ENCODE measurements at regions not wholly inside any gene's neighbourhood (a gene's known extent, or its start where the extent isn't known, plus 50 kb on each side); places are given as distances from the start of the nearest gene placed in this dataset.

DNA sequence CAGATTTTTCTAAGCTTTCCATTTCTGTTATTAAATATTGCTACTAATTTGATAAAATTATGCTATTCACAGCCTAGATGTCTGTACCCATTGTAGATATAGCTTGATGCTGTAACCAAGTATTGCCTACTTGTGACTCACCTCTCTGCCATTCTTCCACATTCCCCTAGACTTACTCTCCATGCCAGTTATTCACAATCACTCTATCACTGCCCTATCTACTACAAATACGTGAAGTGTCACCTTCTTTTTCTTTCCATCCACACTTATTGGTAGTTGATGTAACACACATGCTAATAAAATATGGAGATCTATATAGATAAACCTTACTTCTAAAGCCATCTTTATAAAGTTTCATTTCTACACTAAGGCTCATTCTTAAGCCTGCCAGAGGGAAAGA is 179.4 kb upstream of the PACRGL start:
- no peak for ATAC-seq (ENCODE audit: low FRiP score)
- DNase-seq: no peak
- Histone ChIP-seq H3K4me1 (ENCODE audit: control insufficient read depth in 1 of 2, insufficient read depth in 2 of 2, low read length in 2 of 2) (no peaks in the 10 kb centered on the region), H3K4me3 (ENCODE audit: low read length in 2 of 2) (no peak overlapping the region), H3K27ac (ENCODE audit: low read depth in 1 of 2, low read length in 2 of 2) (no peak overlapping the region), H3K36me3 (ENCODE audit: control insufficient read depth in 1 of 2, insufficient read depth in 2 of 2, low read length in 1 of 2) (no peaks in the 10 kb centered on the region), H3K27me3 (ENCODE audit: control insufficient read depth in 1 of 2, insufficient read depth in 2 of 2, low read length in 1 of 2) (no peaks in the 10 kb centered on the region), H3K9me3 (ENCODE audit: control insufficient read depth, low read length) (no peaks in the 10 kb centered on the region)
- WGBS, 2 donors: 36 to 51% methylated on average over 1 of the region's 1 CpG
- intact Hi-C loops (cut with DNase I): no loop called here

DNA sequence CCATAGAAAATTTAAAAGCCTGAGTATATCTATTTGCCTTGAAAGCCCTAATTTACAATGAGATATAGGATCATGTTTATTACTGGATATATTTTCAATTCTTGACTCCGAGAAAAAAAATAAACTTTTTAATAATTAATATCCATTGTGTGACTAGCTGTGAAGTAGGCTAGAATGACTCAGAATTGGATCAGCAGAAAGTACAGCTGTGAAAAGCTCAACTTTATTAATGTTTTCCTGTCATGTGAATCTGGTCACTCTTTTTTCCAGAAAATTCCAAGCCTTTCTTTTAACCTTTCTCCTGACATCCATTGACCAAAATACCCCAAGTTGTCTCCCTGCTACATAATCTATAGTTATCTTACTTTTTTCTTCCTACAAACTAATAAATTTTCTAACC is 171.8 kb upstream of the PACRGL start:
- Histone ChIP-seq H3K36me3 (ENCODE audit: control insufficient read depth in 1 of 2, insufficient read depth in 2 of 2, low read length in 1 of 2) (peaks cover 0 to 1% of the 10 kb centered on the region in 2 donors), H3K9me3 (ENCODE audit: control insufficient read depth, low read length) (no peaks in the 10 kb centered on the region), H3K27me3 (ENCODE audit: control insufficient read depth in 1 of 2, insufficient read depth in 2 of 2, low read length in 1 of 2) (no peaks in the 10 kb centered on the region), H3K4me3 (ENCODE audit: low read length in 2 of 2) (no peak overlapping the region), H3K27ac (ENCODE audit: low read depth in 1 of 2, low read length in 2 of 2) (no peak overlapping the region), H3K4me1 (ENCODE audit: control insufficient read depth in 1 of 2, insufficient read depth in 2 of 2, low read length in 2 of 2) (no peaks in the 10 kb centered on the region)
- 78 to 93% methylated on average over 1 of the region's 1 CpG for WGBS, 2 donors
- intact Hi-C loops (cut with DNase I): no loop called here
- DNase-seq (no peak), ATAC-seq (ENCODE audit: low FRiP score) (no peak)

DNA sequence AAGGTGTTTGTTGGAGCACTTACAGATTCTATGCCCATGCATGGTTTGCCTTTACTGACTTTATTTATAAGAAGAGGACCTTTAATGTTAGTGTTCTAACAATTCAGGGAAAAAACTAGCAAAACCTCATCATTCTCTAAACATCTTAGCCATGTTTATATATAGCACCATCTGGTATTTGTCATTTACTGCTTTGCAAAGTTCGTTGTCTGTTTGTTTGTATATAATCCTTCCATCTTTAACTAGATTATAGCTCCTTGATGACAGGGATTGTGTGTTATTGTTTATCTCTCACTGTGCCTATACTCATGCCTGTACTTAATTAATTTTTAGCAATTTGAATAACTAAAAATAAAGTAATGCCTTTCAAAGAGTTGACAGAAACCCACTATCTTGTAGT is 170.6 kb upstream of the PACRGL start:
- ATAC-seq (ENCODE audit: low FRiP score): no peak
- 39 to 49% methylated on average over 1 of the region's 1 CpG for WGBS, 2 donors
- DNase-seq: no peak
- Histone ChIP-seq H3K4me3 (ENCODE audit: low read length in 2 of 2) (no peak overlapping the region), H3K4me1 (ENCODE audit: control insufficient read depth in 1 of 2, insufficient read depth in 2 of 2, low read length in 2 of 2) (no peaks in the 10 kb centered on the region), H3K27me3 (ENCODE audit: control insufficient read depth in 1 of 2, insufficient read depth in 2 of 2, low read length in 1 of 2) (no peaks in the 10 kb centered on the region), H3K9me3 (ENCODE audit: control insufficient read depth, low read length) (no peaks in the 10 kb centered on the region), H3K27ac (ENCODE audit: low read depth in 1 of 2, low read length in 2 of 2) (no peak overlapping the region), H3K36me3 (ENCODE audit: control insufficient read depth in 1 of 2, insufficient read depth in 2 of 2, low read length in 1 of 2) (peaks cover 0 to 6% of the 10 kb centered on the region in 2 donors)
- intact Hi-C loops (cut with DNase I): no loop called here

DNA sequence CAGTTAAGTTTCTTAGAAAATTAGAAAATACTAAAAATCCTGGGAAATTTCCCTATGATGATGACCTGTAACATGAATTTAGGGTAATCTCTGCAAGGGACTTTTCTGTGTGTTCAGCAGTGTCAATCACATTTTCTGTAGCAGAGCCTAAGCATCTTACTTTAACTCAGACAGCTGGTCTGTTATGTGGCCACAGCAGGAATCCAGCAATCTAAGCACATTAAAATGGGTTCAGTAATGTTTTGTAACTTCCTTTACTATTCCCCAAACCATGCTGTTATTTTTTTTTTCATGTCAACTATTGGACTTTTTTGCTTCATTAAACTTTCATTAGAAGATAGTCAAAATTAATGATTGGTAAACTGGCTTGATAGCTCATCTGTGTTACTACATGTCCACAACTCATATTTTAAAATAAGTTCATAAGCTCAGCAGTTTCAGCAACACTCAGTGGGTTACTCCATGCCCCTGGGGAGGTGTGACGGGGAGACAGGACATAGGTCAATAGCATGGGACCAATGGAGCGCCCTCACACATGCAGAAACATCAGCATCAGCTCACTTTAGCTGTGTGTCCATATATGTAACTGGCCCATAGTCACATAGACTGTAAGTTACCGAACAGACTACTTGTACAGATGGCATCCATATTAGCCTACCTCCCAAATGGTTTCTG is 168.0 kb upstream of the PACRGL start:
- Histone ChIP-seq H3K4me3 (ENCODE audit: low read length in 2 of 2) (no peak overlapping the region), H3K36me3 (ENCODE audit: control insufficient read depth in 1 of 2, insufficient read depth in 2 of 2, low read length in 1 of 2) (peaks cover 0 to 9% of the 10 kb centered on the region in 2 donors)

DNA sequence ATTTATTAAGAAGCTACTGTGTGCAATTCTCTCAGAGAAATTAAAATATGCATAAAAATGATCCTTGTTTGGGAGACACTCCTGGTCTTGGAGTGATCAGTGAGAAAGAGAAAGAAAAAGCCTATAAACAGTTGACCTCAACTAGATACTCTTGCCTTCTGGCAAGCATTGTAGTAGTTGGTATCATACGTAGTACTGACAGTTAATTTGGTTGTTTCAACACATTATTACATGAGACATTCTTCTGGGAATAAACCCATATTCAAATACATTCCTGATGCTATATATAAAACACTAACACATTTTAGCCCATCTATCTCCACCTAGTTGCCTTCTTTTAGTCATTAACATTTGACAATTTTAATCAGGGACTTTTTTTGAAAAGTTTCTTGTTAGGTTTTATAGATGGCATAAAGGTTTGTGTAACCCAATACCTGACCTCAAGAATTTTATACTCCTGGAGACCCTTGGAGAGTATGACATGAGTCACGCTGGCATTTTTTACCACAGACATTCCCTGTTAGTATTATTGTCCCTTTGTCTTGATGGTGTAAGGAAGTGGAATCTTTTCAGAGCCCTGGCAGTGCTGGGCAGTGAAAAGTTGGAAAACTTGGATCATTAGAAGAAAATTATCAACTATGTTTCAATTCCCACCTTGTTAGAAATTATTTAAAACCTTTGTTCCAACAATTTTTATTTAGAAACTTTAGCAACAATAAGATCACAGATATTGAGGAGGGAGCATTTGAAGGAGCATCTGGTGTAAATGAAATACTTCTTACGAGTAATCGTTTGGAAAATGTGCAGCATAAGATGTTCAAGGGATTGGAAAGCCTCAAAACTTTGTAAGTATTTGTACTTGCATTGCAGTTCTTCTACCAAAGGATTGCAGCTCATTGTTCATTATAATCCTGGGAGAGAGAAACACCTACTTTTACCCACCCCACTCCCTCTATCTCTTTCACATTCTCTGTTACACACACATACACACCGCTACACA is 167.1 kb upstream of the PACRGL start:
- DNase-seq (no peak), ATAC-seq (ENCODE audit: low FRiP score) (no peak)
- intact Hi-C loops (cut with DNase I): no loop called here
- H3K27ac ChIP-seq (ENCODE audit: low read depth in 1 of 2, low read length in 2 of 2): no peak overlapping the region
- no peaks in the 10 kb centered on the region for H3K4me1 ChIP-seq (ENCODE audit: control insufficient read depth in 1 of 2, insufficient read depth in 2 of 2, low read length in 2 of 2)
- WGBS, 2 donors: 89 to 90% methylated on average over 5 of the region's 5 CpGs
- H3K9me3 ChIP-seq (ENCODE audit: control insufficient read depth, low read length): no peaks in the 10 kb centered on the region
- peaks cover 0 to 9% of the 10 kb centered on the region in 2 donors for H3K36me3 ChIP-seq (ENCODE audit: control insufficient read depth in 1 of 2, insufficient read depth in 2 of 2, low read length in 1 of 2)
- no peaks in the 10 kb centered on the region for H3K27me3 ChIP-seq (ENCODE audit: control insufficient read depth in 1 of 2, insufficient read depth in 2 of 2, low read length in 1 of 2)
- no peak overlapping the region for H3K4me3 ChIP-seq (ENCODE audit: low read length in 2 of 2)

More for the DNA sequence above, 168.0 kb upstream of the PACRGL start:
- intact Hi-C loops (cut with DNase I): no loop called here
- Histone ChIP-seq H3K9me3 (ENCODE audit: control insufficient read depth, low read length) (no peaks in the 10 kb centered on the region), H3K4me1 (ENCODE audit: control insufficient read depth in 1 of 2, insufficient read depth in 2 of 2, low read length in 2 of 2) (no peaks in the 10 kb centered on the region), H3K27me3 (ENCODE audit: control insufficient read depth in 1 of 2, insufficient read depth in 2 of 2, low read length in 1 of 2) (no peaks in the 10 kb centered on the region), H3K27ac (ENCODE audit: low read depth in 1 of 2, low read length in 2 of 2) (no peak overlapping the region)
- ATAC-seq (ENCODE audit: low FRiP score) (no peak), DNase-seq (no peak)
- WGBS, 2 donors: 91 to 98% methylated on average over 3 of the region's 3 CpGs

DNA sequence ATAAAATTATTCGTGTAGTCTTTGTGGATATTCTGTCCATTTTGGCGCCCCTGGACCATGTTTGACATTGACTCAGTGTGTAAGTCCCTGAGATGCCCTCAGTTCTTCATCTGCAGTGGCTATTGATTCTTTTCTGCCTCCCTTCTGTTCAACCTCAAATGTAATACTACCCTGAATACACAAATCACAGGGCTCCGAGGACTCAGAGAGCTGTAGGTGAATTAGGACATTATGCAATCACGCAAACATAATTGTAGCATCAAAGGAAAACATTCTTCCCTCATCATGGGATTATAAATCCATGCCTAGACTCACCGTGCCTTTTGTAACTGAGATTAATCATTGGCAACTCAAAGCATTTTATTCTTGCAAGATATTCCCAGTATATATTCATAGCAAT is 161.4 kb upstream of the PACRGL start:
- Histone ChIP-seq H3K4me3 (ENCODE audit: low read length in 2 of 2) (no peak overlapping the region), H3K36me3 (ENCODE audit: control insufficient read depth in 1 of 2, insufficient read depth in 2 of 2, low read length in 1 of 2) (peaks cover 0 to 3% of the 10 kb centered on the region in 2 donors), H3K4me1 (ENCODE audit: control insufficient read depth in 1 of 2, insufficient read depth in 2 of 2, low read length in 2 of 2) (no peaks in the 10 kb centered on the region), H3K27me3 (ENCODE audit: control insufficient read depth in 1 of 2, insufficient read depth in 2 of 2, low read length in 1 of 2) (no peaks in the 10 kb centered on the region), H3K27ac (ENCODE audit: low read depth in 1 of 2, low read length in 2 of 2) (no peak overlapping the region), H3K9me3 (ENCODE audit: control insufficient read depth, low read length) (no peaks in the 10 kb centered on the region)
- intact Hi-C loops (cut with DNase I): no loop called here
- WGBS, 2 donors: 68 to 87% methylated on average over 5 of the region's 5 CpGs
- ATAC-seq (ENCODE audit: low FRiP score): no peak
- DNase-seq: no peak

DNA sequence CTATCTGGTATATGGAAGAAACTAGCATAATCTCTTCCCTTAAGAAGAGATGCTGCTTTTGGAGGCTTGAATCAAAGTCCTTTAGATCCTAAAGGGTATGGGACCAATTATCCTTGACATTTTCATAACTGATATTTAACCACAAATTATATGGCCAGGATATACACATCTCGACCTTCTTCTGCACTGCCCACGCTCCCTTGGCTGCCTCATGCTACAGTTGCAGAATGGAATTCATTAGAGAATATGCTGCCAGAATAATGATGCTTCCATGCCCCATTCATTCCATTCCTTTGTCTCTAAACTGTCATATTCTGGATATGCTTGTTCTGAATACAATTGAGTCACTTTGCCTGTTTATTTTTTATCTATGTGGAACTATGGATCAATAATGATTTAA is 157.1 kb upstream of the PACRGL start:
- no peak overlapping the region for H3K27ac ChIP-seq (ENCODE audit: low read depth in 1 of 2, low read length in 2 of 2)
- no peaks in the 10 kb centered on the region for H3K9me3 ChIP-seq (ENCODE audit: control insufficient read depth, low read length)
- H3K4me1 ChIP-seq (ENCODE audit: control insufficient read depth in 1 of 2, insufficient read depth in 2 of 2, low read length in 2 of 2): no peaks in the 10 kb centered on the region
- no peak overlapping the region for H3K4me3 ChIP-seq (ENCODE audit: low read length in 2 of 2)
- DNase-seq (no peak), ATAC-seq (ENCODE audit: low FRiP score) (no peak)
- no peaks in the 10 kb centered on the region for H3K36me3 ChIP-seq (ENCODE audit: control insufficient read depth in 1 of 2, insufficient read depth in 2 of 2, low read length in 1 of 2)
- H3K27me3 ChIP-seq (ENCODE audit: control insufficient read depth in 1 of 2, insufficient read depth in 2 of 2, low read length in 1 of 2): no peaks in the 10 kb centered on the region
- 63% methylated on average over 2 of the region's 2 CpGs for WGBS, 2 donors
- intact Hi-C loops (cut with DNase I): loop anchor here (10.0 kb wide), 2 partner anchors 118 to 128 kb away; no protein-coding TSS in a partner anchor

DNA sequence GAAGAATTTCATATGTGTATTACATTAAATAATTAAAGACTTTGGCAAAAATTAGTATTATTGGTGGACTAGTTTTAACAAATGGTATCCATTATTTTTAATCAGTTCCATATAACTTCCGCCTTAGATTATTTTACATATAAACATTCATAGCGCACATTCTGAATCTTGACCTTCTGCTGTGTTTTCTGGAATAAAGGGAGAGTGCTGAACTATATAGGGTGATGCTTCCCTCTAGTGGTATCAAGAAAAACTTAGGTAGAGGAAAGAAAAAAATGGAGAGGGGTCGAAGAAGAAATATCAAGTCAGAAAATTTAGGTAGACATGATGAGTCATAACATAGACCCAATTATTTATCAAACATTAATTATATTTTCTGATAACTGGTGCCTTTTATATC is 155.6 kb upstream of the PACRGL start:
- Histone ChIP-seq H3K27me3 (ENCODE audit: control insufficient read depth in 1 of 2, insufficient read depth in 2 of 2, low read length in 1 of 2) (no peaks in the 10 kb centered on the region), H3K9me3 (ENCODE audit: control insufficient read depth, low read length) (no peaks in the 10 kb centered on the region), H3K4me1 (ENCODE audit: control insufficient read depth in 1 of 2, insufficient read depth in 2 of 2, low read length in 2 of 2) (no peaks in the 10 kb centered on the region), H3K36me3 (ENCODE audit: control insufficient read depth in 1 of 2, insufficient read depth in 2 of 2, low read length in 1 of 2) (no peaks in the 10 kb centered on the region), H3K27ac (ENCODE audit: low read depth in 1 of 2, low read length in 2 of 2) (no peak overlapping the region), H3K4me3 (ENCODE audit: low read length in 2 of 2) (no peak overlapping the region)
- DNase-seq (no peak), ATAC-seq (ENCODE audit: low FRiP score) (peak; percentile 64)
- WGBS, 2 donors: 16 to 19% methylated on average over 3 of the region's 3 CpGs
- intact Hi-C loops (cut with DNase I): loop anchor here (10.0 kb wide), 2 partner anchors 120 to 130 kb away; no protein-coding TSS in a partner anchor
